Spleen (tissue), 7 donors: ENCODE measurements at regions not wholly inside any gene's neighbourhood (a gene's known extent, or its start where the extent isn't known, plus 50 kb on each side); places are given as distances from the start of the nearest gene placed in this dataset.

ENCODE experiments used
- CTCF ChIP-seq, 11 experiments: fragments of 200-600 bp in 7 of 11; fragments of 450-650 bp in 4 of 11; sonication (generic) in 4 of 11; IDR thresholded peaks in 8 of 11; conservative IDR thresholded peaks in 3 of 11; 1 replicate in 7 of 11; 2 replicates in 4 of 11; pipeline versions ENCODE4 v1.4.0 to v1.8.0; 2016 to 2021; ENCODE audit warnings: antibody characterized with exemption in 11 of 11, inconsistent platforms in 4 of 11, mild to moderate bottlenecking in 1 of 11
- POLR2A ChIP-seq, 3 donors: fragments of 450-650 bp; IDR thresholded peaks; one replicate each; pipeline ENCODE4 v1.5.1; 2017; ENCODE audit warnings: antibody characterized with exemption in 3 of 3, mild to moderate bottlenecking in 1 of 3
- donor health status: DM: no; HTN: no; CAD: no; lungs with moderate emphysema.
- donor health status: DM: no; HTN: no; CAD: no.
- donor health status: DM: no; HTN: no; CAD: no.

DNA sequence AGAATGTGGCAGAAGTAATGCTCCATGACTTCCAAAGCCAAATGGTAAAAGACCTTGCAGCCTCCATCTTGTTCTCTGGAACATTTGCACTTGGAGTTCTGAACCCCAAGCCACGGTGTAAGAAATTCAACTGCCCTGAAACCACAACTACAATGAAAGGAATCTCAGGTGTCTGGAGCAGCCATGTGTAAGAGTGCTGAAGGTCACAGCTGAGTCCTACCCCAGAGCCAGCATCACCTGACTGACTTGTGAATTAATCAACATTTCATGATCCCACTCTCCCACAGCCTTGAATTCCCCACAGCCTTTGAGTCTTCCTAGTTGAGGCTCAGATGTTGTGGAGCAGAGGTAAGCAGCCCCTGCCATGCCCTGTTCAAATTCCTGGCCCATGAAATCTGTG, 192.8 kb upstream of the CAMK1G start:
- TF ChIP-seq CTCF (IDR thresholded peaks at IDR 0.05 in 8 of 11, conservative IDR thresholded peaks at IDR 0.05 in 3 of 11): no peak
- TF ChIP-seq POLR2A (IDR thresholded peaks at IDR 0.05): no peak
